Skeletal muscle tissue (tissue), 3 donors: ENCODE measurements at regions not wholly inside any gene's neighbourhood (a gene's known extent, or its start where the extent isn't known, plus 50 kb on each side); places are given as distances from the start of the nearest gene placed in this dataset.

ENCODE experiments used
- H3K27ac ChIP-seq: one replicate; pipeline ENCODE4 v1.7.0; 2013; ENCODE audit warnings: mild to moderate bottlenecking, low read depth, low read length, inconsistent platforms
- H3K27me3 ChIP-seq, 3 donors: one replicate each; pipeline ENCODE4 v1.7.0; 2013; ENCODE audit warnings: low read length in 3 of 3; ENCODE audit not compliant: control insufficient read depth in 3 of 3, insufficient read depth in 3 of 3
- H3K36me3 ChIP-seq, 3 donors: one replicate each; pipeline ENCODE4 v1.7.0; 2013; ENCODE audit warnings: low read length in 3 of 3; ENCODE audit not compliant: control insufficient read depth in 3 of 3, insufficient read depth in 3 of 3
- H3K4me1 ChIP-seq, 3 donors: one replicate each; pipeline ENCODE4 v1.7.0; 2013; ENCODE audit warnings: low read length in 3 of 3, mild to moderate bottlenecking in 3 of 3; ENCODE audit not compliant: control insufficient read depth in 3 of 3, insufficient read depth in 3 of 3
- H3K4me3 ChIP-seq, 3 donors: one replicate each; pipeline ENCODE4 v1.7.0; 2013; ENCODE audit warnings: low read length in 3 of 3
- H3K9ac ChIP-seq, 3 donors: one replicate each; pipeline ENCODE4 v1.7.0; 2013; ENCODE audit warnings: low read length in 3 of 3, mild to moderate bottlenecking in 3 of 3, moderate library complexity in 2 of 3, low read depth in 1 of 3
- H3K9me3 ChIP-seq, 3 donors: one replicate each; pipeline ENCODE4 v1.7.0; 2013; ENCODE audit warnings: low read length in 3 of 3; ENCODE audit not compliant: control insufficient read depth in 3 of 3
- donor health status: Osteomylitis.

GRCh38 chr7:91759205-91759863 is 121.2 kb downstream of the MTERF1 start:
- no peaks in the 10 kb centered on the region for H3K36me3 ChIP-seq
- H3K4me1 ChIP-seq: no peaks in the 10 kb centered on the region
- H3K9me3 ChIP-seq: peaks cover 0 to 3% (median 0%) of the 10 kb centered on the region in 3 donors
- no peak overlapping the region for H3K9ac ChIP-seq
- H3K4me3 ChIP-seq: no peak overlapping the region
- no peaks in the 10 kb centered on the region for H3K27me3 ChIP-seq
- no peak overlapping the region for H3K27ac ChIP-seq

DNA sequence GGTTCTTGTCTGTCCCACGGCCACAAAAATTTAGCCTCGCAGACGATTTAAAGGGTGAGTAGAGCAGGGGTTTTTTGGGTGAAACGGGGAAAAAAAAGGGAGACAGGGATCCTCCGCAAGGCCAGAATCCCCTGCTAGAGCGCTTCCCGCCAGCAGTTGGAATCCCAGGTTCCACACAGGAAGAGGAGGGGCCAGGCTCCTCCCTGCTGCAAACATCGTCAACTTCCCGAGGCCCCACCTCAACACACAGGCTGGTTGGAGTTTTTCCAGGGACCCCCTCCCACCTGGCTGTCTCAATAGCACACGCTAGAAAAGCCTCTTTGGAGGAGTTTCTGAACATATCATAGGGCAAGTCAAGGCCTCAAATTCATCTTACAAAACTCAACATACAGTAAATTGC is 112.7 kb downstream of the MTERF1 start:
- Histone ChIP-seq H3K36me3 (no peaks in the 10 kb centered on the region), H3K4me3 (no peak overlapping the region), H3K9ac (no peak overlapping the region), H3K4me1 (no peaks in the 10 kb centered on the region), H3K27me3 (no peaks in the 10 kb centered on the region), H3K27ac (no peak overlapping the region), H3K9me3 (peaks cover 0 to 3% (median 2%) of the 10 kb centered on the region in 3 donors)

DNA sequence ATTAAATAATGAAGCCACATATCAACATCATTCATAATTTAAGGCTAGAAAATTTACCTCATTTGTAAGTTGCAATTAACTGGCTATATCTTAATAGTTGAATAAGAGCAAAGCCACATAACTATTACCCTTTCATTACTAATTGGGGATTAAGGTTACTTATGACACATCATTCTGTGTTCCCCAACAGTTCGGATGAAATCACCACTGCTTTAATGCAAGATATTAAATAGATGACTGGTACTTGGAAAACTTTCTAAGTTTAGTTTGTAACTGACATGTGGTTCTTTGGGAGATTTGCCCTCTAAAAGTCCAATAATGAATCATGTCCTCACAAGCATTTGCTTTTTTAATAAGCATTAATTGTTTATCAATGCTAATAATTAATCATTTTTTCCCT is 109.1 kb downstream of the MTERF1 start:
- Histone ChIP-seq H3K4me1 (no peaks in the 10 kb centered on the region), H3K27ac (no peak overlapping the region)

GRCh38 chr7:91771921-91772815 is 108.3 kb downstream of the MTERF1 start:
- H3K9ac ChIP-seq: no peak overlapping the region
- H3K9me3 ChIP-seq: no peaks in the 10 kb centered on the region
- H3K4me1 ChIP-seq: no peaks in the 10 kb centered on the region
- no peaks in the 10 kb centered on the region for H3K36me3 ChIP-seq
- H3K27me3 ChIP-seq: no peaks in the 10 kb centered on the region
- no peak overlapping the region for H3K27ac ChIP-seq
- no peak overlapping the region for H3K4me3 ChIP-seq

More for the DNA sequence above, 109.1 kb downstream of the MTERF1 start:
- no peak overlapping the region for H3K9ac ChIP-seq
- no peak overlapping the region for H3K4me3 ChIP-seq
- no peaks in the 10 kb centered on the region for H3K27me3 ChIP-seq
- no peaks in the 10 kb centered on the region for H3K9me3 ChIP-seq
- no peaks in the 10 kb centered on the region for H3K36me3 ChIP-seq

GRCh38 chr7:91776171-91776570 is 104.3 kb downstream of the MTERF1 start:
- no peaks in the 10 kb centered on the region for H3K4me1 ChIP-seq
- no peaks in the 10 kb centered on the region for H3K36me3 ChIP-seq
- no peak overlapping the region for H3K27ac ChIP-seq
- H3K4me3 ChIP-seq: no peak overlapping the region
- no peaks in the 10 kb centered on the region for H3K9me3 ChIP-seq
- H3K27me3 ChIP-seq: no peaks in the 10 kb centered on the region
- H3K9ac ChIP-seq: no peak overlapping the region

- no peaks in the 10 kb centered on the region for H3K27me3 ChIP-seq
- no peak overlapping the region for H3K9ac ChIP-seq
- no peaks in the 10 kb centered on the region for H3K4me1 ChIP-seq
- H3K9me3 ChIP-seq: no peaks in the 10 kb centered on the region
- H3K36me3 ChIP-seq: no peaks in the 10 kb centered on the region
- no peak overlapping the region for H3K4me3 ChIP-seq
- H3K27ac ChIP-seq: no peak overlapping the region
Observed at GRCh38 chr7:91777522-91777921, 103.0 kb downstream of the MTERF1 start.

GRCh38 chr7:91778416-91778815 is 102.1 kb downstream of the MTERF1 start:
- H3K4me1 ChIP-seq: no peaks in the 10 kb centered on the region

GRCh38 chr7:91780521-91780920 is 100.0 kb downstream of the MTERF1 start:
- no peak overlapping the region for H3K9ac ChIP-seq
- no peaks in the 10 kb centered on the region for H3K27me3 ChIP-seq
- H3K36me3 ChIP-seq: no peaks in the 10 kb centered on the region
- H3K4me3 ChIP-seq: no peak overlapping the region
- no peaks in the 10 kb centered on the region for H3K4me1 ChIP-seq
- H3K27ac ChIP-seq: no peak overlapping the region
- no peaks in the 10 kb centered on the region for H3K9me3 ChIP-seq

More at GRCh38 chr7:91778416-91778815, 102.1 kb downstream of the MTERF1 start:
- Histone ChIP-seq H3K4me3 (no peak overlapping the region), H3K9ac (no peak overlapping the region), H3K27ac (no peak overlapping the region), H3K27me3 (no peaks in the 10 kb centered on the region), H3K36me3 (no peaks in the 10 kb centered on the region), H3K9me3 (no peaks in the 10 kb centered on the region)

DNA sequence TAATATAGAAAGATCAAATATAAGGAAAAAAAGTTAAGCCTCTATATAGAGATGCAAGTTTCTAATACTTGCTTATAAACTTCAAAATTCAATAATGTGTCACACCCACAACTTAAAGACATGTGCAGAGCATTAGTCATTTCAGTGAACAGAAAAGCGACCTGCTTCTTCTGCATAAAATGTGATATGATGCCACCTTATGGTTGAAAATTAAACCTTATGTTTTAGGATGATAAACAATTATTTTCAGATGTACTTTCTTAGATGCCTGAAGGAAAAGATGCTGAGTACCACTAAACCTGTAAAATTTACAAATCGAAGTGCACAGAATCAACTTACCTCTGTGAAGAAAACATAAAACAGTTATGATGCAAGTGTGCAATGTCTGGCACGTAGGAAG is 96.0 kb downstream of the MTERF1 start:
- Histone ChIP-seq H3K4me1 (no peaks in the 10 kb centered on the region), H3K36me3 (no peaks in the 10 kb centered on the region), H3K4me3 (no peak overlapping the region), H3K27ac (no peak overlapping the region), H3K27me3 (no peaks in the 10 kb centered on the region), H3K9ac (no peak overlapping the region), H3K9me3 (no peaks in the 10 kb centered on the region)

DNA sequence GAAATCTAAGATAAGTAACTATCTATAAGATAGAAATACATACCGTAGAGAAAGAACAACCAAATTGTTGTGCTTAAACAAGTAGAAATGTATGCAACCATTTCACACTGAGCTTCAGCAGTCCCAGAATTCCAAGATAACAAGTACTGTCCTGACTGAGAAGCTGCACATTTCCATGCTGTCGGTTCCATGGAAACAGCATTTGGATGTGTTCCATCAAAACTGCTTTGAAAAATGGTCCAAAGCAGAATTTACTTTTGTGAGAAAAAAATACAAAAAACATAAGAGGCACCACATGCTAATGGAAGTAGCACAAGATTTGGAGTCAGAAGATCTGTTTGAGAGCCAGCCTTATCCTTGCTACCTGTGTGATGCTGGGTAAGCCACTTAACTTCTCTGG is 92.6 kb downstream of the MTERF1 start:
- H3K36me3 ChIP-seq: no peaks in the 10 kb centered on the region
- no peak overlapping the region for H3K4me3 ChIP-seq
- H3K27ac ChIP-seq: no peak overlapping the region
- H3K9ac ChIP-seq: no peak overlapping the region
- no peaks in the 10 kb centered on the region for H3K9me3 ChIP-seq
- no peaks in the 10 kb centered on the region for H3K27me3 ChIP-seq
- H3K4me1 ChIP-seq: no peaks in the 10 kb centered on the region
